ENCODE measurements at regions not wholly inside any gene's neighbourhood (a gene's known extent, or its start where the extent isn't known, plus 50 kb on each side); places are given as distances from the start of the nearest gene placed in this dataset.
"Not testable (repeated sequence)": the region's sequence is repeated elsewhere in the genome, so short reads cannot be mapped to it uniquely, and the experiment has no call there.

DNA sequence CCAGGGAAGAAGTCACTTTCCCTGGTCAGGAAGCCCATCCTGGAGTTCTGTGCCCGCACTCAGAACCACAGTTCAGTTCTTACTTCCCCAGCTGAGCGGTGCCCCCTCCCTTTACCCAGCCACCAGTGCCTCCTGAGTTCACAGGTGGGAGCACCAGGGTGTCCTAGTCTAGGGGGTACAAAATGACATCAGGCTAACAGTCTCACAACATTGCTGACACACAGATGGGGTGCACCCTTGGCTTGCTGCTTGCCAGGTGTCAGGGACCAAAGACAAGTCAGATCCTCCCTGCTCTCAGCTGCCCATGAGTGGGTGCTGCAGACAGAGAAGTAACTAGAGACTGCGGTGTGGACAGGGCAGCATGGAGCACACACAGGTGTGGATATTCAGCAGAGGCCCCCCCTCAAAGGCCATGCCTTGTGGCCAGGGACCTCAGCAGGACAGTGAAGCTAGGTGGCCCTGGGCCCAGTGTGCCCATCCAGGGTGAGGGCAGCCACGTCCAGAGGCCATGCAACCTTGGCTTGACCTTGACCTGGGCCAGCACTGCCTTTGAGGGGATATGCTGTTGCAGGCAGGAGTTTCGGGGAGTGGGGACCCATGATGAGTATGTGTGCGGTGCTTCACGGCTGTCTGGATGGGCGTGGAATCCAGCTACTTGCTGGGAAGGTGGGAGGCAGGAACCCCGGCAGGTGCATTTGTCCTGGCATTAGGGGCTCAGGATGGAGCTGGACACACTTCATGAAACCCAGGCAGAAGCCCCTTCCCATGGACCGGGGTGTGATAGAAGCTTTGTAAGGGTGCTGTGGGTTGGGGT lies 110.4 kb upstream of the FRMD1 start:
- no peak for DNase-seq
- no peak for TF ChIP-seq CTCF (IDR thresholded peaks at IDR 0.05; ENCODE audit: low read depth, low read length, missing control alignments)
- Histone ChIP-seq H3K4me3 (ENCODE audit: low read depth, low read length) (no peak overlapping the region), H3K27ac (no peak overlapping the region), H3K36me3 (replicated peaks) (no peaks in the 10 kb centered on the region), H3K27me3 (replicated peaks) (no peaks in the 10 kb centered on the region)
- in situ Hi-C loops (cut with HindIII; ENCODE audit: low pct_ligation_motif_present, low sequenced_read_pairs) = no loop called here

DNA sequence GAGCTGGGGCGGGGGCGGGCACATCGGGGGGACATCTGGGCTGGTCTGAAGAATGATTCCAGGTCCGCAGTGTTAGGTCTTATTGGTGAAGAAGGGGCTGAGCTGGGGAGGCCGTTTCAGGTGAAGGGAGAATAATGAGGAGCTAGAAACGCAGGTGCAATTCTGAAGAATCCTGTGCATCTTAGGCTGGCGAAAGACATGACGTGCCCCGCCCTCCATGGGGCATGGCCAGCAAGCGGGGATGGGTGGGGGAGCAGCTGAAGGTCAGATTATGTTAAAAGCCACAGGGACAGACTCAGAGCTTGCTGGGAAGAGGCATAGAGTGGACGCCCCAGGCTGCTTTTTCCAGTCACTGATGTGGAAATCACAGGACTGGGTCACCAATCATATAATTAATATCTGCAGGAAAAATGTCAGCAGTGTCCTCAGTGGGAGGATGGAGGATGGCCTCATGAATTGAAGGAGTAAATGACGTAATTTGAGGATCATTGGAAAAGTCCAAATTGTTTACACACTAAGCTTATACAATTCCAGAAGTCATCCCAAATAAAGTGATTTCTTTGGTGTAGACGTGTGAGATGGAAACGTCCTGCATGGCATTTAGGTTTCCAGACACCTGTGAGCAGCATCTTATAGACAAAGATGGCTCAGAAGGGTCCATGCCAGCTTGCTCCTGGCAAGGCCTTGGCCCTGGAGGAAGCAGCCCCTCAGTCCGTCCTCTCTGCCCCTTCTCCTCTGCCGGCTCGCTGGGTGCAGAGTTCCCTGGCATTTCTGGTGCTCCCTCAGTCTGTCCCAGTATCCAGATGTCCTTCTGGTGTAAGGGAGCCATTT lies 109.6 kb upstream of the FRMD1 start:
- Histone ChIP-seq H3K27ac (no peak overlapping the region), H3K36me3 (replicated peaks) (no peaks in the 10 kb centered on the region), H3K27me3 (replicated peaks) (no peaks in the 10 kb centered on the region), H3K4me3 (ENCODE audit: low read depth, low read length) (no peak overlapping the region)
- no peak for DNase-seq
- TF ChIP-seq CTCF (IDR thresholded peaks at IDR 0.05; ENCODE audit: low read depth, low read length, missing control alignments) = no peak
- in situ Hi-C loops (cut with HindIII; ENCODE audit: low pct_ligation_motif_present, low sequenced_read_pairs) = no loop called here

- in situ Hi-C loops (cut with HindIII; ENCODE audit: low pct_ligation_motif_present, low sequenced_read_pairs) = no loop called here
- DNase-seq = no peak
- no peak overlapping the region for H3K4me3 ChIP-seq (ENCODE audit: low read depth, low read length)
- H3K36me3 ChIP-seq (replicated peaks) = no peaks in the 10 kb centered on the region
- H3K27me3 ChIP-seq (replicated peaks) = no peaks in the 10 kb centered on the region
- TF ChIP-seq CTCF (IDR thresholded peaks at IDR 0.05; ENCODE audit: low read depth, low read length, missing control alignments) = no peak
- H3K27ac ChIP-seq = no peak overlapping the region
Measured at GRCh38 chr6:168186438-168186837, 107.4 kb upstream of the FRMD1 start.

DNA sequence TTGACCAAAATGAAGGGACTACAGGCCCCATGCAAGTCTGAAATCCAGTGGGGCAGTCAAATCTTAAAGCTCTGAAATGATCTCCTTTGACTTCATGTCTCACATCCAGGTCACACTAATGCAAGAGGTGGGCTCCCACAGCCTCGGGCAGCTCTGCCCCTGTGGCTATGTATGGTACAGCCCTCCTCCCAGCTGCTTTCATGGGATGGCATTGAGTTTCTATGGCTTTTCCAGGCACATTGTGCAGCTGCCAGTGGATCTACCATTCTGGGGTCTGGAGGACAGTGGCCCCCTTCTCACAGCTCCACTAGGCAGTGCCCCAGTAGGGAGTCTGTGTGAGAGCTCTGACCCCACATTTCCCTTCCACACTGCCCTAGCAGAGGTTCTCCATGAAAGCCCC lies 107.0 kb upstream of the FRMD1 start:
- in situ Hi-C loops (cut with HindIII; ENCODE audit: low pct_ligation_motif_present, low sequenced_read_pairs); H3K27ac ChIP-seq: not testable (repeated sequence)

GRCh38 chr6:168184701-168185100 lies 105.7 kb upstream of the FRMD1 start:
- no peak for TF ChIP-seq CTCF (IDR thresholded peaks at IDR 0.05; ENCODE audit: low read depth, low read length, missing control alignments)
- Histone ChIP-seq H3K27ac (no peak overlapping the region), H3K36me3 (replicated peaks) (no peaks in the 10 kb centered on the region), H3K4me3 (ENCODE audit: low read depth, low read length) (no peak overlapping the region), H3K27me3 (replicated peaks) (no peaks in the 10 kb centered on the region)
- no peak for DNase-seq
- in situ Hi-C loops (cut with HindIII; ENCODE audit: low pct_ligation_motif_present, low sequenced_read_pairs) = no loop called here

More for the DNA sequence above, 107.0 kb upstream of the FRMD1 start:
- not testable (repeated sequence) for H3K36me3 ChIP-seq (replicated peaks); H3K4me3 ChIP-seq (ENCODE audit: low read depth, low read length); DNase-seq; H3K27me3 ChIP-seq (replicated peaks)

DNA sequence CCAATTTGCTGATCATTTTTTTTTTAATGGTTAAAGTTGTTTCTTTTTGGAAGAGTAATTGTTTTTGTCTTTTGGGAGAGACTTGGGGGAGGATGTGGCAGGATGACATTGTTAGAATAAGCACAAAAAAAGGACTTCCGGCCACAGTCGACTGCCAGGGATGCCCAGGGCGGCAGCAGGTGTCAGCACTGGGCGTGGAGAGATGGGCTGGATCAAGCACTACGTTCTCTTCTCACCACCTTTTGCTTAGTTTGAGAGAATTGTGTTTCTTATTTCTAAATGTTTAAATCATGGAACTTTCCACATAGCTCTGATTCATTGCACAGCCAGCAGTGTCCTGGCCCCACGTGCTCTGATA lies 104.6 kb upstream of the FRMD1 start:
- TF ChIP-seq CTCF (IDR thresholded peaks at IDR 0.05; ENCODE audit: low read depth, low read length, missing control alignments) = no peak
- DNase-seq = no peak
- H3K36me3 ChIP-seq (replicated peaks) = no peaks in the 10 kb centered on the region
- in situ Hi-C loops (cut with HindIII; ENCODE audit: low pct_ligation_motif_present, low sequenced_read_pairs) = no loop called here
- H3K27me3 ChIP-seq (replicated peaks) = no peaks in the 10 kb centered on the region
- H3K27ac ChIP-seq = no peak overlapping the region
- H3K4me3 ChIP-seq (ENCODE audit: low read depth, low read length) = no peak overlapping the region

Data from brain microvascular endothelial cell (primary cell).